ENCODE measurements at regions not wholly inside any gene's neighbourhood (a gene's known extent, or its start where the extent isn't known, plus 50 kb on each side); places are given as distances from the start of the nearest gene placed in this dataset.
A peak's percentile ranks its signal among the peaks of the same experiment; 100 is the strongest.

GRCh38 chr3:103048068-103048722 lies 613.4 kb downstream of the ZPLD1 start:
- Histone ChIP-seq H3K27ac (ENCODE audit: low read depth, low read length, severe bottlenecking) (no peak overlapping the region), H3K9me3 (ENCODE audit: control insufficient read depth, low read length) (peaks cover 4% of the 10 kb centered on the region), H3K4me3 (ENCODE audit: extremely low read depth, insufficient read depth, low read length, poor library complexity, severe bottlenecking) (no peak overlapping the region), H3K36me3 (ENCODE audit: control insufficient read depth, insufficient read depth, low read length) (no peaks in the 10 kb centered on the region), H3K4me1 (ENCODE audit: control insufficient read depth, insufficient read depth, low read length, poor library complexity, severe bottlenecking) (peaks cover 28% of the 10 kb centered on the region)
- WGBS, 2 experiments (ENCODE audit: insufficient coverage in 2 of 2), result 93% methylated on average over 3 of the region's 5 CpGs; no CpG with 5 or more reads in 1 of the 2 experiments

- H3K4me1 ChIP-seq (ENCODE audit: control insufficient read depth, insufficient read depth, low read length, poor library complexity, severe bottlenecking), result peaks cover 39% of the 10 kb centered on the region
- H3K36me3 ChIP-seq (ENCODE audit: control insufficient read depth, insufficient read depth, low read length), result no peaks in the 10 kb centered on the region
- WGBS, 2 experiments (ENCODE audit: insufficient coverage in 2 of 2), result 100% methylated on average over 1 of the region's 1 CpG; no CpG with 5 or more reads in 1 of the 2 experiments
- H3K27ac ChIP-seq (ENCODE audit: low read depth, low read length, severe bottlenecking), result no peak overlapping the region
- H3K9me3 ChIP-seq (ENCODE audit: control insufficient read depth, low read length), result peaks cover 4% of the 10 kb centered on the region
- no peak overlapping the region for H3K4me3 ChIP-seq (ENCODE audit: extremely low read depth, insufficient read depth, low read length, poor library complexity, severe bottlenecking)
These were observed 617.5 kb downstream of the ZPLD1 start for GRCh38 chr3:103052236-103052830.

- 100% methylated on average over 2 of the region's 2 CpGs; no CpG with 5 or more reads in 1 of the 2 experiments for WGBS, 2 experiments (ENCODE audit: insufficient coverage in 2 of 2)
- Histone ChIP-seq H3K4me1 (ENCODE audit: control insufficient read depth, insufficient read depth, low read length, poor library complexity, severe bottlenecking) (peaks cover 30% of the 10 kb centered on the region), H3K9me3 (ENCODE audit: control insufficient read depth, low read length) (no peaks in the 10 kb centered on the region), H3K36me3 (ENCODE audit: control insufficient read depth, insufficient read depth, low read length) (no peaks in the 10 kb centered on the region), H3K27ac (ENCODE audit: low read depth, low read length, severe bottlenecking) (no peak overlapping the region), H3K4me3 (ENCODE audit: extremely low read depth, insufficient read depth, low read length, poor library complexity, severe bottlenecking) (no peak overlapping the region)
These were observed 620.3 kb downstream of the ZPLD1 start for GRCh38 chr3:103055021-103055520.

- H3K27ac ChIP-seq (ENCODE audit: low read depth, low read length, severe bottlenecking), result peak overlapping the region; percentile 48
- H3K4me3 ChIP-seq (ENCODE audit: extremely low read depth, insufficient read depth, low read length, poor library complexity, severe bottlenecking), result no peak overlapping the region
- no peaks in the 10 kb centered on the region for H3K9me3 ChIP-seq (ENCODE audit: control insufficient read depth, low read length)
- WGBS, 2 experiments (ENCODE audit: insufficient coverage in 2 of 2), result 80% methylated on average over 1 of the region's 3 CpGs; no CpG with 5 or more reads in 1 of the 2 experiments
- H3K4me1 ChIP-seq (ENCODE audit: control insufficient read depth, insufficient read depth, low read length, poor library complexity, severe bottlenecking), result peaks cover 30% of the 10 kb centered on the region
- no peaks in the 10 kb centered on the region for H3K36me3 ChIP-seq (ENCODE audit: control insufficient read depth, insufficient read depth, low read length)
These were observed 621.7 kb downstream of the ZPLD1 start for GRCh38 chr3:103056542-103056941.

- H3K4me3 ChIP-seq (ENCODE audit: extremely low read depth, insufficient read depth, low read length, poor library complexity, severe bottlenecking), result no peak overlapping the region
- H3K27ac ChIP-seq (ENCODE audit: low read depth, low read length, severe bottlenecking), result peak overlapping the region; percentile 48
- H3K36me3 ChIP-seq (ENCODE audit: control insufficient read depth, insufficient read depth, low read length), result no peaks in the 10 kb centered on the region
- H3K9me3 ChIP-seq (ENCODE audit: control insufficient read depth, low read length), result no peaks in the 10 kb centered on the region
- 87 to 92% methylated on average over 3 to 6 of the region's 6 CpGs for WGBS, 2 experiments (ENCODE audit: insufficient coverage in 2 of 2)
- peaks cover 30% of the 10 kb centered on the region for H3K4me1 ChIP-seq (ENCODE audit: control insufficient read depth, insufficient read depth, low read length, poor library complexity, severe bottlenecking)
These were observed 622.2 kb downstream of the ZPLD1 start for GRCh38 chr3:103057003-103057402.

- no peak overlapping the region for H3K4me3 ChIP-seq (ENCODE audit: extremely low read depth, insufficient read depth, low read length, poor library complexity, severe bottlenecking)
- peaks cover 28% of the 10 kb centered on the region for H3K4me1 ChIP-seq (ENCODE audit: control insufficient read depth, insufficient read depth, low read length, poor library complexity, severe bottlenecking)
- no peaks in the 10 kb centered on the region for H3K36me3 ChIP-seq (ENCODE audit: control insufficient read depth, insufficient read depth, low read length)
- no peak overlapping the region for H3K27ac ChIP-seq (ENCODE audit: low read depth, low read length, severe bottlenecking)
- no peaks in the 10 kb centered on the region for H3K9me3 ChIP-seq (ENCODE audit: control insufficient read depth, low read length)
These were observed 622.7 kb downstream of the ZPLD1 start for GRCh38 chr3:103057487-103057886.

GRCh38 chr3:103059432-103059831 lies 624.6 kb downstream of the ZPLD1 start:
- no peaks in the 10 kb centered on the region for H3K9me3 ChIP-seq (ENCODE audit: control insufficient read depth, low read length)
- H3K27ac ChIP-seq (ENCODE audit: low read depth, low read length, severe bottlenecking), result no peak overlapping the region
- no peaks in the 10 kb centered on the region for H3K36me3 ChIP-seq (ENCODE audit: control insufficient read depth, insufficient read depth, low read length)
- H3K4me1 ChIP-seq (ENCODE audit: control insufficient read depth, insufficient read depth, low read length, poor library complexity, severe bottlenecking), result peaks cover 21% of the 10 kb centered on the region
- H3K4me3 ChIP-seq (ENCODE audit: extremely low read depth, insufficient read depth, low read length, poor library complexity, severe bottlenecking), result no peak overlapping the region
- 70 to 91% methylated on average over 1 of the region's 2 CpGs for WGBS, 2 experiments (ENCODE audit: insufficient coverage in 2 of 2)

GRCh38 chr3:103060242-103060641 lies 625.4 kb downstream of the ZPLD1 start:
- Histone ChIP-seq H3K36me3 (ENCODE audit: control insufficient read depth, insufficient read depth, low read length) (no peaks in the 10 kb centered on the region), H3K9me3 (ENCODE audit: control insufficient read depth, low read length) (no peaks in the 10 kb centered on the region), H3K4me1 (ENCODE audit: control insufficient read depth, insufficient read depth, low read length, poor library complexity, severe bottlenecking) (peaks cover 14% of the 10 kb centered on the region), H3K27ac (ENCODE audit: low read depth, low read length, severe bottlenecking) (no peak overlapping the region), H3K4me3 (ENCODE audit: extremely low read depth, insufficient read depth, low read length, poor library complexity, severe bottlenecking) (no peak overlapping the region)
- WGBS, 2 experiments (ENCODE audit: insufficient coverage in 2 of 2), result no CpG with 5 or more reads among the region's 3 CpGs

- Histone ChIP-seq H3K27ac (ENCODE audit: low read depth, low read length, severe bottlenecking) (no peak overlapping the region), H3K4me3 (ENCODE audit: extremely low read depth, insufficient read depth, low read length, poor library complexity, severe bottlenecking) (no peak overlapping the region), H3K4me1 (ENCODE audit: control insufficient read depth, insufficient read depth, low read length, poor library complexity, severe bottlenecking) (no peaks in the 10 kb centered on the region), H3K36me3 (ENCODE audit: control insufficient read depth, insufficient read depth, low read length) (no peaks in the 10 kb centered on the region), H3K9me3 (ENCODE audit: control insufficient read depth, low read length) (no peaks in the 10 kb centered on the region)
- WGBS, 2 experiments (ENCODE audit: insufficient coverage in 2 of 2), result 67 to 88% methylated on average over 2 of the region's 2 CpGs
These were observed 633.1 kb downstream of the ZPLD1 start for GRCh38 chr3:103067963-103068362.

GRCh38 chr3:103075282-103075681 lies 640.5 kb downstream of the ZPLD1 start:
- Histone ChIP-seq H3K4me1 (ENCODE audit: control insufficient read depth, insufficient read depth, low read length, poor library complexity, severe bottlenecking) (no peaks in the 10 kb centered on the region), H3K36me3 (ENCODE audit: control insufficient read depth, insufficient read depth, low read length) (no peaks in the 10 kb centered on the region), H3K27ac (ENCODE audit: low read depth, low read length, severe bottlenecking) (no peak overlapping the region), H3K4me3 (ENCODE audit: extremely low read depth, insufficient read depth, low read length, poor library complexity, severe bottlenecking) (no peak overlapping the region), H3K9me3 (ENCODE audit: control insufficient read depth, low read length) (no peaks in the 10 kb centered on the region)
- WGBS, 2 experiments (ENCODE audit: insufficient coverage in 2 of 2), result 90 to 93% methylated on average over 2 of the region's 2 CpGs

GRCh38 chr3:103077910-103078309 lies 643.1 kb downstream of the ZPLD1 start:
- WGBS, 2 experiments (ENCODE audit: insufficient coverage in 2 of 2), result 71% methylated on average over 1 of the region's 3 CpGs; no CpG with 5 or more reads in 1 of the 2 experiments
- Histone ChIP-seq H3K4me1 (ENCODE audit: control insufficient read depth, insufficient read depth, low read length, poor library complexity, severe bottlenecking) (no peaks in the 10 kb centered on the region), H3K27ac (ENCODE audit: low read depth, low read length, severe bottlenecking) (no peak overlapping the region)

More at GRCh38 chr3:103077910-103078309, 643.1 kb downstream of the ZPLD1 start:
- Histone ChIP-seq H3K36me3 (ENCODE audit: control insufficient read depth, insufficient read depth, low read length) (no peaks in the 10 kb centered on the region), H3K4me3 (ENCODE audit: extremely low read depth, insufficient read depth, low read length, poor library complexity, severe bottlenecking) (no peak overlapping the region), H3K9me3 (ENCODE audit: control insufficient read depth, low read length) (no peaks in the 10 kb centered on the region)
